ENCODE measurements at regions not wholly inside any gene's neighbourhood (a gene's known extent, or its start where the extent isn't known, plus 50 kb on each side); places are given as distances from the start of the nearest gene placed in this dataset.

DNA sequence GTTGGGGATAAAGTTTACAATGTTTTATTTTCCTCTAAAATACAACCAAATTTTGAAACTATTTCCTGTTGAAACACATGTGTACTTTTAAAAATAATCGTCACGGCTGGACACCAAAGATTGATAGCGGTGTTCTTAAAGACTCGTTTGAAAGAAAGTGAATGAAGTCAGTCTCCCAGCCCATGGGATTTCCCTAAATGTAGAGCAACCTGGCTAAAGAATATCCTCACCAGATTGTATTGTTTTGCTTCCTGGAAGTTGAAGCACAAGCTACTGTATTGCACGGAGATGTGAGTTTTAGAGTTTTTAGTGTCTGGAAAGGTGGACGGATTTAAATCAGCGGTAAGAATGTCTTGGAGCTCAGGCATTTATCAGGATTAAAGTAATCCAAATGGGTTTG is 189.5 kb downstream of the THBS2 start:
- TF ChIP-seq CTCF (IDR thresholded peaks at IDR 0.05) (no peak), POLR2AphosphoS5 (IDR thresholded peaks at IDR 0.05) (no peak), POLR2A (IDR thresholded peaks at IDR 0.05) (no peak)
